NCI-H345 (cell line): ENCODE measurements at regions not wholly inside any gene's neighbourhood (a gene's known extent, or its start where the extent isn't known, plus 50 kb on each side); places are given as distances from the start of the nearest gene placed in this dataset.

Experiments used
- DNase-seq: peaks from one replicate; lab custom pipeline; 2025; lab: John Stamatoyannopoulos, UW

GRCh38 chr6:165718491-165718891 lies 55.5 kb upstream of the PDE10A start:
- DNase-seq, result no peak

GRCh38 chr6:165717732-165718465 lies 54.9 kb upstream of the PDE10A start:
- no peak for DNase-seq

- DNase-seq, result no peak
Observed at GRCh38 chr6:165716886-165717285, 53.8 kb upstream of the PDE10A start.

DNA sequence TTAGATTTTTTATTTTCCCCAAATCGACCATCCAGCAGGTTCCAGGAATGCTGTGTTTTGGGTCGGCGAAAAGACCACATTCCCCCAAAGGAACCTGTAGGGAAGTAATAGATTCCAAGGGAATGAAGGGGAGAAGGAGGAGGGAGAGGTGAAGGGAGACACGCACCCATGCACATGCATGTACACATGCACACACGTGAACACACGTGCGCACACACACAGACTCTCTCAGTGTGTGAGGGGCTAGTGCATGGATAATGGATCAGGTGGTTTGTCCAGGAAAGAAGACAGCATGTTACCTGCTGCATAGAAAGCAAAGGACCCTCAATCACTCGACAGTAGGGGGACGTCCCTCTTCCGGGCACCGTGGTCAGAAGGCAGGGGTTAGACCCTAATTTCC lies 52.4 kb upstream of the PDE10A start:
- DNase-seq, result no peak

DNA sequence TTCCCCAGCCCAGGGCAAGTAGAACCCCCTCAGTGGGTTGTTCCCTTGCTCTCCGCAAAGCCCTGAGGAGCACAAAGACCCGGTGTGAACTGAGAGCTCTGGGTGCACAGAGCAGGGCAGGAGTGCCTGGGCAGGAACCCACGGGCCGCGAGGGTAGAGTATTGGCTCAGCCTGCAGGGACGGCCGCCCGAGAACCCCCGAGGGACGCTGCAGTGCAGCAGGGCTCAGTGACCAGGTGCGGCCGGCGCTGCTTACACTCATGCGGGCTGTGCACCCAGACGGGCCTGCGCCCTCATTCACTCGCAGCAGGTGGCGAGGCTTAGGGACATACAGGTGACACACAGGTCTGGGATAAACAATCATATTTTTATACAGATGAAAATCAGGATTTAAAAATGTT lies 51.9 kb upstream of the PDE10A start:
- DNase-seq, result no peak

GRCh38 chr6:165713845-165714466 lies 50.9 kb upstream of the PDE10A start:
- no peak for DNase-seq
